ENCODE measurements at regions not wholly inside any gene's neighbourhood (a gene's known extent, or its start where the extent isn't known, plus 50 kb on each side); places are given as distances from the start of the nearest gene placed in this dataset.

DNA sequence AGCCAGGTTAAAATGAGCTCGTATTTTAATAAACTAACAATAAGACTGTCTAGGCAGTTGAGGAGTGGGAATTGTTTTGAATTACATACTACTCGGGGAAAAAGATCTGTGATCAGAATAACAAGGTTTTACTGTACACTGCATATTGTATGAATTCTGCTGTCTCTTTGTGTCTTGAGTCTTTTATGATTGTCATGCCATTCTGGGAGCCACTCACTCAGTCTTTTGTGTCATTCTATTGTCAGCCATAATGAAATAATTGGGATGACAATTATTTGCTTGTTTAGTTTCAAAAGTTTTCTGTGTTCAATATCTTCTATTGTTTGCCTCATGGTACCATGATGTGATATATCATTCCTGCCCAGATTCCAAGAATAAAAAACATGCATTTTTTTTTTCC lies 339.6 kb upstream of the TBL1XR1 start:
- Histone ChIP-seq H3K27ac (ENCODE audit: low read depth) (no peak overlapping the region), H3K4me3 (ENCODE audit: low read depth, low read length) (no peak overlapping the region), H3K36me3 (ENCODE audit: insufficient read depth) (no peaks in the 10 kb centered on the region), H3K4me1 (ENCODE audit: insufficient read depth) (no peaks in the 10 kb centered on the region)
- DNase-seq (ENCODE audit: extremely low spot score): no peak
- 94% methylated on average over 2 of the region's 2 CpGs for WGBS

- Histone ChIP-seq H3K27ac (ENCODE audit: low read depth) (no peak overlapping the region), H3K4me1 (ENCODE audit: insufficient read depth) (no peaks in the 10 kb centered on the region), H3K36me3 (ENCODE audit: insufficient read depth) (no peaks in the 10 kb centered on the region), H3K4me3 (ENCODE audit: low read depth, low read length) (no peak overlapping the region)
- DNase-seq (ENCODE audit: extremely low spot score): no peak
- WGBS: 97% methylated on average over 1 of the region's 1 CpG
Observed at GRCh38 chr3:177537612-177538011, 340.3 kb upstream of the TBL1XR1 start.

- no peak overlapping the region for H3K27ac ChIP-seq (ENCODE audit: low read depth)
- 37% methylated on average over 4 of the region's 4 CpGs for WGBS
- H3K36me3 ChIP-seq (ENCODE audit: insufficient read depth): no peaks in the 10 kb centered on the region
- no peak overlapping the region for H3K4me3 ChIP-seq (ENCODE audit: low read depth, low read length)
- H3K4me1 ChIP-seq (ENCODE audit: insufficient read depth): no peaks in the 10 kb centered on the region
- DNase-seq (ENCODE audit: extremely low spot score): no peak
Observed at GRCh38 chr3:177538048-177538749, 340.9 kb upstream of the TBL1XR1 start.

DNA sequence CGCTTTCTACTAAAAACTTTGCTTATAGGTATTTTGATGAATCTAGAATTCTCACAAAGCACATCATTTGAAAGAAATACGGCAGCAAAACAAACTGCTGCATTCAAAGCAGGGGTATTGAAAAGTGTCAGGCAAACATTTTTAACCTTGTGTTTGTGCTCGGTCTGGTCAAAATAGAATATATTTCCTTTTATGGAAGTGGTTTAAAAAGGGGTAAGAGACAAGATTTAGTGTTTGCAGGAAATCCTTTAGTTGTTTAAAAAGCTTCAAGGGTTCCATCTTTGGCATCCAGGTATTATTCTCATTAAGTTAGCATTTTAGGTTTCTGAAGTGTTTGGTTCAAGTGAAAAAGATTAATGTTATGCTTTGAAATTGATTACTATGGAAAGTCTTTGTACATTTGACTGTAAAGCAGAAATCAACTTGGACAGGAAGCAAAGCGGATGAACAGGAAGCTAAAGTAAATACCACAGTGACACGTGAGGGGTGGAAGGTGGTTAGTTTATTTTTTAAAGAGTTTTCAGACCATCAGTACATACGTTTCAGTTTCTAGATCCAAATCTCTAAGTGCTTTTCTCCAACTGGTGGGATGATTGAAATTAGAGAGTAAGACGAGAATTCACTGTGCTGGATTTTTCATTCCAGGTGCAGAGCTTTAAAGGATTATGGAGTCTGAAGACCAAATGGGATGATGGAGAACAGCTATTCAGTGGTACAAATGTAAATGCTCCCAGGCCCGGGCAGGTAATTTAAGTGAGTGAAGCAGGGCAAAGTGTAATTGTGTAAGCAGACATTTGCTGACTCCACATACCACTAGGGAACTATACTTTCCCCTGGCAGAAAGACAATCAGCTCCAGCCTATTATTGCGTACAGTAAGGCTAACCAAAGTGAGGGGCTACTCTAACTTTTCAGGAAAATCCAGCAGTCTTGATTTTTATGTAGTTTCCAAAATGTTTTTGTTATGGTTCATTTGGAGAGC lies 341.8 kb upstream of the TBL1XR1 start:
- no peak for DNase-seq (ENCODE audit: extremely low spot score)
- Histone ChIP-seq H3K4me1 (ENCODE audit: insufficient read depth) (no peaks in the 10 kb centered on the region), H3K36me3 (ENCODE audit: insufficient read depth) (no peaks in the 10 kb centered on the region), H3K27ac (ENCODE audit: low read depth) (no peak overlapping the region), H3K4me3 (ENCODE audit: low read depth, low read length) (no peak overlapping the region)
- WGBS: 64% methylated on average over 9 of the region's 9 CpGs

GRCh38 chr3:177541541-177541940 lies 344.3 kb upstream of the TBL1XR1 start:
- Histone ChIP-seq H3K27ac (ENCODE audit: low read depth) (no peak overlapping the region), H3K36me3 (ENCODE audit: insufficient read depth) (no peaks in the 10 kb centered on the region), H3K4me3 (ENCODE audit: low read depth, low read length) (no peak overlapping the region), H3K4me1 (ENCODE audit: insufficient read depth) (no peaks in the 10 kb centered on the region)
- 91% methylated on average over 4 of the region's 4 CpGs for WGBS
- DNase-seq (ENCODE audit: extremely low spot score): no peak

DNA sequence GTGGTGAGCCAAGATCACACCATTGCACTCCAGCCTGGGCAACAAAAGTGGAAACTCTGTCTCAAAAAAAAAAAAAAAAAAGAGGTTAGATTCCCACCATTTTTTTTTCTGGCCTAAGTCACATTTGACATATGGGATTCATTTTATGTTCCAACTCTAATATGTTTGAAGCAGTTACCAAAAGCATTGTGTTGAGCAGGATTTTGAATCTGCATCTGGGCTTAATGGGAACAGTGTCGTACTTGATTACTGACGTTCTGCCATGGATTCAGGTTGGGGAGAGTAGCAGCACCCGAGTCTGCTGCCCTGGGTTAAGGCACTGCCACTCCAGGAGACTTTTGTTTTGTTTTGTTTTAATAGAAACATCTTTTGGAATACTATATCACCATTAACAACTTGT lies 348.7 kb upstream of the TBL1XR1 start:
- no peaks in the 10 kb centered on the region for H3K36me3 ChIP-seq (ENCODE audit: insufficient read depth)
- DNase-seq (ENCODE audit: extremely low spot score): no peak
- H3K27ac ChIP-seq (ENCODE audit: low read depth): no peak overlapping the region
- H3K4me1 ChIP-seq (ENCODE audit: insufficient read depth): no peaks in the 10 kb centered on the region
- no peak overlapping the region for H3K4me3 ChIP-seq (ENCODE audit: low read depth, low read length)
- WGBS: 90% methylated on average over 3 of the region's 3 CpGs

DNA sequence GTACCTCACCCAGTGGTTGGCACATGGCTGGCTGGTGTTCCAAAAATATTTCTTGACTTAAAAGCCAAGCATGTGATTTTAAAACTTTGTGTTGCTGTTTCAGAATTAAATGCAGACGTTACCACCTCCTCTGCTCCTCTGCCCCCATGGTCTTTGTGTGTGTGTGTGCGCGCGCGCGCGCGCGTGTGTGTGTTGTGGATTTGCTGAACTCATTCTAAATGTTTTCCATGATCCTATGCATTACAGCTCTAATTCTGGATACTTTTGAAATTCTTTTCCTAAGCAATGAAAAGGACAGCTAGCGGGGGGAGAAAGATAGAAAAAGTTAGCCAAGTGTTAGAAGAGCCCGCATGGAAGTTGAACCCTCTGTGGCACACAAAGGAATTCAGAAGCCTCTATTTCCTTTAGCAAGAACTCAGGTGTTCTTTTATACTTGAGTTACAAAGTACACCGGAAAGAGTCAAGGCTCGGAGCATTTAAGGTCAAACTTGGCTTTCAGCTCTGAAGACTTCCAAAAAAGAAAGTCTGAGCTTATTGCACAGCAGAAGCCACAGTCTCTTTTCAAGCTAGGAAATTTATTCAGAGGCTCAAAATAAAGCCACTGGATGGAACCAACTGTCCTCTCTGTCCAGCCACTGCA lies 350.5 kb upstream of the TBL1XR1 start:
- DNase-seq (ENCODE audit: extremely low spot score): no peak
- Histone ChIP-seq H3K4me1 (ENCODE audit: insufficient read depth) (no peaks in the 10 kb centered on the region), H3K27ac (ENCODE audit: low read depth) (no peak overlapping the region), H3K36me3 (ENCODE audit: insufficient read depth) (no peaks in the 10 kb centered on the region), H3K4me3 (ENCODE audit: low read depth, low read length) (no peak overlapping the region)
- 87% methylated on average over 13 of the region's 13 CpGs for whole genome bisulfite sequencing

- Histone ChIP-seq H3K4me3 (ENCODE audit: low read depth, low read length) (no peak overlapping the region), H3K27ac (ENCODE audit: low read depth) (no peak overlapping the region), H3K4me1 (ENCODE audit: insufficient read depth) (no peaks in the 10 kb centered on the region), H3K36me3 (ENCODE audit: insufficient read depth) (no peaks in the 10 kb centered on the region)
- DNase-seq (ENCODE audit: extremely low spot score): no peak
- WGBS: 99% methylated on average over 1 of the region's 1 CpG
Observed at GRCh38 chr3:177550667-177551066, 353.4 kb upstream of the TBL1XR1 start.

GRCh38 chr3:177551431-177551836 lies 354.2 kb upstream of the TBL1XR1 start:
- no peaks in the 10 kb centered on the region for H3K36me3 ChIP-seq (ENCODE audit: insufficient read depth)
- no peak for DNase-seq (ENCODE audit: extremely low spot score)
- no peak overlapping the region for H3K27ac ChIP-seq (ENCODE audit: low read depth)
- 84% methylated on average over 4 of the region's 4 CpGs for WGBS
- H3K4me1 ChIP-seq (ENCODE audit: insufficient read depth): no peaks in the 10 kb centered on the region
- no peak overlapping the region for H3K4me3 ChIP-seq (ENCODE audit: low read depth, low read length)

GRCh38 chr3:177552051-177552450 lies 354.8 kb upstream of the TBL1XR1 start:
- no peak overlapping the region for H3K27ac ChIP-seq (ENCODE audit: low read depth)
- H3K4me3 ChIP-seq (ENCODE audit: low read depth, low read length): no peak overlapping the region
- no peaks in the 10 kb centered on the region for H3K36me3 ChIP-seq (ENCODE audit: insufficient read depth)
- 95% methylated on average over 1 of the region's 1 CpG for WGBS
- no peaks in the 10 kb centered on the region for H3K4me1 ChIP-seq (ENCODE audit: insufficient read depth)
- DNase-seq (ENCODE audit: extremely low spot score): no peak

GRCh38 chr3:177553012-177553411 lies 355.7 kb upstream of the TBL1XR1 start:
- no peaks in the 10 kb centered on the region for H3K36me3 ChIP-seq (ENCODE audit: insufficient read depth)
- H3K4me3 ChIP-seq (ENCODE audit: low read depth, low read length): no peak overlapping the region
- H3K27ac ChIP-seq (ENCODE audit: low read depth): no peak overlapping the region
- no peak for DNase-seq (ENCODE audit: extremely low spot score)
- H3K4me1 ChIP-seq (ENCODE audit: insufficient read depth): no peaks in the 10 kb centered on the region
- WGBS: 89% methylated on average over 2 of the region's 2 CpGs

- Histone ChIP-seq H3K36me3 (ENCODE audit: insufficient read depth) (no peaks in the 10 kb centered on the region), H3K4me3 (ENCODE audit: low read depth, low read length) (no peak overlapping the region), H3K4me1 (ENCODE audit: insufficient read depth) (no peaks in the 10 kb centered on the region), H3K27ac (ENCODE audit: low read depth) (no peak overlapping the region)
- WGBS: 85% methylated on average over 2 of the region's 2 CpGs
- no peak for DNase-seq (ENCODE audit: extremely low spot score)
Observed at GRCh38 chr3:177553579-177553978, 356.3 kb upstream of the TBL1XR1 start.

DNA sequence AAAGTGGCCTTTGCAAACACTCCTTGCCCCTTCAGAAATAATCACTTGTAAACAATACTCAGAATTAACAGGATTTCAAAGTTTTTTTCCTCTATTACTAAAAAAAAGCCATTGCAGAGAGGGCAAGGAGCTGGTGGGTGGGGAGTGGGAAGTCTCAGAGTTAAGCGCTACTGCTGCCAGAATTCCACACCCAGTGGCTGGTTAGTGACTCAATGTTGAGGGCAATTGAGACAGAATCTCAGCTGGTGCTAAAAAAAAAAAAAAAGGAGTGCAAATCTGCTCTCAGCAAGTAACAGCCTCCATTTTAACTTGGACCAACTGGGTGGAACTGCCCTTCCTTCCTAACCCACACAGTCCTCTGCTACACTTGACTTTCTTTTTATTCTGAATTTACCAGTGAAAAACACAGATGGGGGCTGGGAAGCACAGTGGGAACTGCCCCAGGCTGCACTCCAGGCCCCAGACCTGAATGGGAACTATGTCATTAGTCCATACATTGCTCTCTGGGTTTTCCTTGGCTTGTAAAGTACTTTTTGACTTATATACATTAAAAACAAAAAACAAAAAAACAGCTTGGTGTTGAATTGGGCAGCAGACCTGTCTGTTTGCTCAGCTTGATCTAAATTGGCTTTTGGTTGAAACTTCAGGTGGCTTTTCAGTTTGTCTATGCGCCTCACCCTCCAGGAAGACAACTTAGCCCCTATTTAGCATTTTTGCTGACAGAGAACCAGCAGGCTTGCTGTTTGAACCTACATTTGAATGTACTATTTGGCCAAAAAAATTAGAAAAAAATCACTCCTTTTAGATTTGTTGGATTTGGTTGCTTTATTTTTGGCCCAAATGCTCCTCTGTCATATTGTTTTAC lies 357.8 kb upstream of the TBL1XR1 start:
- DNase-seq (ENCODE audit: extremely low spot score): no peak
- 83% methylated on average over 2 of the region's 2 CpGs for WGBS
- H3K4me3 ChIP-seq (ENCODE audit: low read depth, low read length): no peak overlapping the region
- no peak overlapping the region for H3K27ac ChIP-seq (ENCODE audit: low read depth)
- H3K36me3 ChIP-seq (ENCODE audit: insufficient read depth): no peaks in the 10 kb centered on the region
- H3K4me1 ChIP-seq (ENCODE audit: insufficient read depth): no peaks in the 10 kb centered on the region

Data from urinary bladder (tissue), 3 donors.